Choroid plexus epithelial cell (primary cell): ENCODE measurements at regions not wholly inside any gene's neighbourhood (a gene's known extent, or its start where the extent isn't known, plus 50 kb on each side); places are given as distances from the start of the nearest gene placed in this dataset.

Experiments
- DNase-seq: peaks from one replicate; pipeline ENCODE4 v3.0.0-alpha.2; 2010; ENCODE audit warnings: low read depth
- H3K4me3 ChIP-seq: 2 replicates; pipeline ENCODE4 v1.5.1; 2011; ENCODE audit warnings: low read depth, mild to moderate bottlenecking, control low read depth, low read length, moderate library complexity
- CTCF ChIP-seq: conservative IDR thresholded peaks from 2 replicates; pipeline ENCODE4 v1.5.1; 2011; ENCODE audit warnings: low read depth, mild to moderate bottlenecking, control low read depth, inconsistent platforms, low read length, moderate library complexity

DNA sequence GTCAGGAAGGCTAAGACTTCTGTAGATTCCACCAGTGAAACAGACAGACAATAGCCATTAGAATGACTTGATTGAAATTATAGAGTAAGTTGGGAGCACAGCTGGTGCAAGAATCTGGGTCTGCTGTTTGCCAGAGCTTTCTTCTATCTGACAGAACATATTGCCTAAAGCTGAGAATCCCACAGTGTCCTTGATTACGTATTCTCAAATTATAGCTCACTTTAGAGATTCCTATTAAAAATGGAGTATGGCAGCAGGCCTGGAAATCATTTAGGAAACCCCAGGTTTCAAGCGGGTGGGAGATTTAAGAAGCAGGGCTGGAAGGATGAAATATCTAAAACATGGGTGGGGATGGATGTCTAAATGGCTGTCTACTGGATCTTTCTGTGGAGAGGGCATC lies 639.7 kb upstream of the CXADR start:
- DNase-seq: no peak
- no peak for TF ChIP-seq CTCF
- no peak overlapping the region for H3K4me3 ChIP-seq

- TF ChIP-seq CTCF: no peak
- H3K4me3 ChIP-seq: no peak overlapping the region
- no peak for DNase-seq
These were observed 639.2 kb upstream of the CXADR start for GRCh38 chr21:16873596-16873995.

DNA sequence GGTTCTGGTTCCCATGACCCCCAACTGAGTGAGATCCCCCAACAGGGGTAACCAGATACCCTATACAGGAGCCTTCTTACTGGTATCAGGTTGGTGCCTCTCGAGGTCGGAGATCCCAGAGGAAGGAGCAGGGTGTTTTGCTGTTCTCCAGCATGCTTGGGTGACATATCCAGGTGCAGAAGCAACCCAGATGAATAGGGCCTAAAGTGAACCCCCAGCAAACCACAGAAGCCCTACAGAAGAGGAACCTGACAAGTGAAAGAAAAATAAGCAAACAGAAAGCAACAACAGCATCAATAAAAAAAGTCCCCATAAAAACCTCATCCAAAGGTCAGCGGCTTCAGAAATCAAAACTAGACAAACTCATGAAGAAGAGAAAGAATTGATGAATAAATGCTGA lies 633.4 kb upstream of the CXADR start:
- TF ChIP-seq CTCF: no peak
- no peak for DNase-seq
- no peak overlapping the region for H3K4me3 ChIP-seq

DNA sequence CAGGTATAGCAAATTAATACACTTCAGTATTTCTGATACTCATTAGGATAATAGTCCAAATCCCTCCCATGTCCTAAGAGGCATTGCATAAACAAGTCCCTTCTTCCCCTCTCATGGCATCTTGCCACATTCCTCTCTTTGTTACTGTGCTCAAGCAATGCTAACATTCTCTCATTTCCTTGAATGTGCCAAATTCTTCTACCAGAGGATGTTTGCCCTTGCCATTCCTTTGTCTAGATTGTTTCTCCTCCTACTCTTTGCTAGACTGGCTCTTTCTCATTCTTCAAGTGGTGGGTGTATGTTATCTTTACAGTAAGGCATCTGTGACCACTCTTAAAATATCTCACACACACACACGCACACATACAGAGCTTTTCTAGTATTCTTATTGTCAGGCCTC lies 621.0 kb upstream of the CXADR start:
- H3K4me3 ChIP-seq: no peak overlapping the region
- no peak for TF ChIP-seq CTCF
- DNase-seq: peak; percentile 90

- no peak for TF ChIP-seq CTCF
- H3K4me3 ChIP-seq: no peak overlapping the region
- DNase-seq: peak; percentile 5
These were observed 612.2 kb upstream of the CXADR start for GRCh38 chr21:16900685-16901084.

DNA sequence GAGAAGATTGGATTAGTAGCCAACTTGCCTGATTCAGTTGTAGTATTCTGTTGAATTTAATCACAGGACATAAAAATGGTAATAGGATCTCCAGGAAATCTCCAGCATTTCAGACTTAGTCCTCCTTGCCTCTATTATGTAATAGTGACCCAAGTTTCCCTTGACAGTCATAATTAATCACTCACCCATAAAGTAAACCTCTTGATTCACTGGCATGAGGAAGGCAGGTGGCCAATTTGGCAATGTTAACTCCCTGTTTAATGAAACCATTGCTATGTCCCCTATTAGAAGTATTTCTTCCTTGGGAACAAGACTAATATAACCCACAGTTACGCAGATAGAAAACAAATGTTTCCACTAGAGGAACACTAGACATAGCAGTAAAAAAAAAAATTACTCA lies 604.8 kb upstream of the CXADR start:
- H3K4me3 ChIP-seq: no peak overlapping the region
- TF ChIP-seq CTCF: no peak
- no peak for DNase-seq

DNA sequence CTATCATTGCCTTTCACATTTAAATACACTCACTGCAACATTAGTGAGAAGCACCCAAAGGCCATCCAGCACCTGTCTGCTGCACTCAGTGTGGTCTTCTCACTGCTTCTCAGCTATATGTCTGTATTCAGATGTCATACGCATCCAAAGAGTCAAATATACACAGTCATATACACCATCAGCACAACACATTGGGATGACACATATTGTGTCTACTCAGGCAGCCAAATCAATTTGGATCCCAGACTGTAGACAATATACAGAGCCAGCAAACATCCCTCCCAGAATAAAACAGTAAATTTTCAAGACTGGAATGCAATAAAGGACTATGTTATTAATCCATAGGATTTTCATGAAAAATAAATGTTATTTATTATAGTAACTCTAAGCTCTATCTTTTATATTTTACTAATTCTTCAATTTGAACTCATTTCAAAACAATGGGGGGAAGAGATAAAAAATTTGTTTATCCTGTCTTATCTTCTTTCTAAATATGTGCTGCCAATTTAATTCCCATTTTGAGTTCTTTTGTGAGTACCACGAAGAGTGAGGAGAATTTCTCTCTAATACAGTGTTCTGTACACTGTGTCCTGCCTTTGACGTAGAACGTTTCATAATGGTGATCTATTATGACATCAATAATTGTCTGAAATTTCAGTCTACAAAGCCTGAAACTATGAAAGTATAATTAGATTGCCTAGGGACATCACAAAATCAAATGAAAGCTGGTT lies 602.2 kb upstream of the CXADR start:
- DNase-seq: no peak
- H3K4me3 ChIP-seq: no peak overlapping the region
- no peak for TF ChIP-seq CTCF
